HTR-8/SVneo (cell line): ENCODE measurements at regions not wholly inside any gene's neighbourhood (a gene's known extent, or its start where the extent isn't known, plus 50 kb on each side); places are given as distances from the start of the nearest gene placed in this dataset.
"Not testable (repeated sequence)": the region's sequence is repeated elsewhere in the genome, so short reads cannot be mapped to it uniquely, and the experiment has no call there.

Experiments used
- DNase-seq: peaks from one replicate; pipeline ENCODE4 v3.0.0; 2011; ENCODE audit warnings: low spot score, mixed read lengths; ENCODE audit not compliant: insufficient read length
- FAIRE-seq: peaks from 2 replicates; lab custom pipeline; 2011; peaks lifted over from hg19 to GRCh38; lab: Jason Lieb, UNC

DNA sequence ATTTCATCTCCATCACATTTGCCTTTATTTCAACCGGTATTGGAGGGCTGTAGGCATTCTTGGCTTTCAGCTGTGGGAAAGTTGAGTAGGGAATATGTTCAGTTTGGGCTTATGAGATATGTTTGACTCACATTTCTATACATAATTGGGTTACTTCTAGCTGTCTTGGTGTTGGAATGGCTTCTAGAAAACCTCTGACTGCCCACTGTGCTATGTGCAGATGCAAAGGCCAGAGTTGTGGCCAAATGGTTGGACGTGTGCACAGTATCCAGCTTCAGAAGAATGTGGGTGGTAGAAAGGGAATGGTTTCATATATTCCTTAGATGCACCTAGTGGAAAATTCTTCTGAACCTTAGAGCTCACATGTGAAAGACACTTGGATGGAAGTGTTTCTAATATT, 92.6 kb upstream of the H2AZ1 start:
- DNase-seq (no peak), FAIRE-seq (no peak)

DNA sequence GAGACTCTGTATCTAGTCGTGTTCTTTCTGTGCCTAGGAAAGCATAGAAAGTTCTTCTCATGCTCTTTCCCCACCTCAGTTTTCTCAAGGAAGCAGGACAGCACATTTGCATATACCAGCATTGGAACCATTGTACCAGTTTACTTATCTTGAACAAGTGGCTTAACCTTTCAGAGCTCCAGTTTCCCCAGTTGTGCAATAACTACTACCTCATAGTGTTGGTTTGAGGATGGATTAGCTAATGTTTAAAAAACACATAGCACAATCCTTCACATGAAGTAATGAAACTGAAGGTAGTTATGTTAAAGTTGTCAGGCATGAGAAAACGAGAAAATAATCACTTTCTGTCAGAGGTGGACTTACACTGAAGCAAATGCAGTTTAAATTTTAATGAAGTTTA, 92.2 kb upstream of the H2AZ1 start:
- no peak for FAIRE-seq
- no peak for DNase-seq

DNA sequence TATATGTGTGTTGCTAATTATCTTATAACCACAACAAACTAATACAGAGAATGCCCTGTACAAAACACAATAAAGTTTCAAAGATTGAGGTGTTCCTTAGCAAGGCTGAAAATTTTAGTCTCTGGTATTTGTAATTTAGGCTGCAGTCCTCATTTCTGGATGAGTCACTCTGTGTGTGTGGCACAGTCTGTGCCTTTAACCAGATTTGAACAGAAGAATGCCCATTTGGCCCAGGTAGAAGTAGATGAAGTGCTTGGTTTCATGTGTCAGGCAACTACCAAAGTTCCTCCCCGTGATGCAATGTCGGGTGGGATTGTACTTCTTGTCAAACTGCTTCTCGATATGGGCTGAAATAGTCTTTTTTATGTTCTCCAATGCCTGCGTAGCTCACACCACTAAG, 91.6 kb upstream of the H2AZ1 start:
- no peak for DNase-seq
- FAIRE-seq = no peak

DNA sequence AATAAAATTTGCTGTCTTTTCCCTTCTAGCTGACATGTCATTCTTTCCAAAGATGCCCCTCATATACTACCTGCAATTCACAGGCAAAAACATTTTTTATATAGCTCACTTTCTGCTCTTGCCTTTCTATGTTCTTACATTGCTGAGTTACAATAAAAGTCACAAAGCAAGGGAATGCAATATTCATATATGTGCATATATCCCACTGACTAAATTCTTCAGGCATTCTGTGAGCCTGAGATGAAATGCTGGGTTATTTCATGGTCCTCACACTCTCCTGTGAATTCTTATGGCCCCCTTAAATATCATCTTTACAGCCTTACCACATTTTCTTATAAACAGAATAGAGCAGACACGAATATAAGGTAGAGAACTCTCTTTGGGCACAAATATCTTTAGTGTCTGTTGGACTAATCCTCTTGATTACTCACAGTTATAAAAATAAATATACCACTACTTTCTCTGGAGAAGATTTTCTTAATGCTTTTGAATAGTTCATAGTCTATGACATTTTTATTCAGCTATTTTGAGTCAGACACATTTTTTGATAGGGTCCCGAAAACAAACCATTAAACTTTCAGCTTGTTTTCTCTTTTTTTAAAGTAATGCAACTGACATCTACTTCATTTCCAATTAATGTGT, 84.1 kb upstream of the H2AZ1 start:
- DNase-seq (no peak), FAIRE-seq (no peak)

DNA sequence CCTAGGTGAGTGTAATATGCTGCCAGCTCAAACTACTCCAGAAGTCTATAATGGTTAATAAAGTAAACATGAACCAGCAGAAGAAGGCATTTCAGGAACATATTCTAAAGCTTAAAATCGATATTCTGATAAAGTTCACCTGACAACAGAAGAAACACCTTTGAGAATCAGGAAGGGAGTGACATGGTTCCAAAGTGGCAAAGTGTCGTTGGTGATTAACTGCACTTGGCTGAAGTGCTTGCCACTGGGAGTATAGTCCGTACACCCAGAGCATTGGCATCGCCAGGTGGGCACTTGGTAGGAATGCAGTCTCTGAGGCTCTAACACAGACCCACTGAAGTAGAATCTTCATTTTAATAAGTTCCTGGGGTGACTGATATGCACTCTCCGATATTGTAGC, 76.0 kb upstream of the H2AZ1 start:
- no peak for FAIRE-seq
- no peak for DNase-seq

DNA sequence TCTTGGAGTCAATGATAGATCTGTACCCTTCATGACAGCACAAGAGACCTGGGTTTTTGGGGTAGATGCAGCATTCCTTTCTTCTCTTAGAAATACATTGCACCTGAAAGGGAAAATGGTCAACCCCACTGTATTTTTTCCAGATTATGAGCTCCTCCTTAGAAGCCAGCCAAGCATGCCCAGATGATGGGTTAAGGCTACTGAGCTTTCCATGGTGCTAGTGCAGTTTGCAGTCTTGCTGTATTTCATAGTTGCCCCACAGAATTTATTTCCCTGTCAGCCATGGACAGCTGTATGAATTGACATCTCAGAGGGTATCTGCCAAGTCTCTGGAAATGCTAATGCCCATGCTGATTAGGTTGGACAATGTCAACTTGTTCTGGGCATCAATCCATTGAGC, 73.7 kb upstream of the H2AZ1 start:
- no peak for FAIRE-seq

DNA sequence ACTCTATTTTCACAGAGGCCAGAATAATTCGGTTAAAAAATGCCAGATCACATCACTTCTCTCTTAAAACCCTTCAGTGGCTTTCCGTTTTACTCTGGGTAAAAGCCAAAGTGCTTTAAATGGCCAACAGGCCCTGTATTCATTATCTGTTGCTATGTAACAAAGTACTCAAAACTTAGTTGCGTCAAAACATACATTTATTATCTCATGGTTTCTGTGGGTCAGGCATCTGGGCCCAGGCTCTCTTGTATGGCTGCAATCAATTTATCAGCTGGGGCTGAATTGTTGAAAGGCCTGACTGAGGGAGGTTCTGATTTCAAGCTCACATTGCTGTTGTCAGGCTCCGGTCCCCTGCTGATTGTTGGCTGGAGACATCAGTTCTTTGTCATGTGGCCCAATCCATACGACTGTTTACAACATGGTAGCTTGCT, 72.7 kb upstream of the H2AZ1 start:
- FAIRE-seq = no peak
- no peak for DNase-seq

More for the DNA sequence above, 73.7 kb upstream of the H2AZ1 start:
- no peak for DNase-seq

DNA sequence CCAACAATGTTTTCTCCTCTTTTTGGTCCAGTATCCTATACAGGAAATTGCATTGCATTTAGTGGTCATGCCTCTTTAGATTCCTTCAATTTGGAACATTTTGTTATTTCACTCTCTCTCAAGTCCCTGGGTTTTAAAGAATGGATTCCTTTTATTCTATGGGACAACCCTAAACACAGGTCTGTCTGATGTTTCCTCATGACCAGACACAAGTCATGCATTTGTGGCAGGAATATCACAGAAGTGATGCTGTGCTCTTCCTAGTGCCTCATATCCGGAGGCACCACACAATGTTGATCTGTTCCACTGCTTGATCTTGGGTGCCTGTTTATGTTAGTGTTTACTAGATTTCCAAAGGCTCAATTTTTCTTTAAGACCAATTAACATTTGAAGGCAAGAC, 69.7 kb upstream of the H2AZ1 start:
- no peak for FAIRE-seq

DNA sequence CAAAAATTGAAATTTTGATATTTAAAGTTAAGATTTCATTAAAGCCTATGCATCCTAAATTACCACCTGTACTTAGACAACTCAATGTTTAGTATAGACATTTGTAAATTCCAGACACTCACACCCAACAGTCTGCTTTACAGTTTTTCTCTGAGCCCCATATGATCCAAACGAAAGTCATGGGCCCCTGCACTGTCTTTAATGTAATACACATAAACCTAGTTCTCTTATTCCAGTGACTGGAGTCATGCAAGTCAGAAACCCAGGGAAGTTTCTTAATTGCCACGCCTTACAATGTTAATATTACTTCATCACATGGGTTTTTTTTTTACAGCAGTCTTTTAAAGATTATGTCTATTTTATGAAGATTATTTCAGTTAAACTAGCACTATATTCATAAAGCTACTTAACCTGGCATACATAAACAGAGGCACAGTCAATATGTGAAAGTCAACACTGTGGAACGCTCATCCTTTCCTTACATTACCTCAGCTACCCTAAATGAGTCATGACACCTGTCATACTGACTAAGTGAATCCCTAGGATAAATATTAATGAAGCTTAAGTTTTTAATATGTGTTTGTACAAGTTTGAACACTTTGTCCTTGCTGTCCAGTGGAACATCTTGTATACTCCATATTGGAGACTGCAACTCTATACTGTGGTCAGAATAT, 67.7 kb upstream of the H2AZ1 start:
- DNase-seq (no peak), FAIRE-seq (no peak)

More for the DNA sequence above, 69.7 kb upstream of the H2AZ1 start:
- no peak for DNase-seq

DNA sequence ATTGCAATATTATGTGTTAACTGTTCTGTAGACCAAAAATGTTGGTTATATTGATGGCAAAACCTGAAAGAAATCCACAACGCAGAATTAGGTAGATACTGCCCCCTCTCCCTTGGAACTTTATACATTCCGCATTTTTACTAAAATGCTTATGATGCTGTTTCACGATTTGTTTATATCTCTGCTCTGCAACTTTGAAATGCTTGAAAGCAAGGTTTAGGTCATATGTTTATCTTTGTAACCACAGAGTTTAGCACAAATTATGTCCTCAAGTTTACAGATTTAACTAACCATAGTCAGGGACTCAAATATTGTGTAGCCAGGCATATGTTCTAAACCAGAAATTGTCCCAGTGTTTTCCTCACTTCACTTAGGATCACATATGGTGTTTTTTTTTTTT, 66.1 kb upstream of the H2AZ1 start:
- no peak for FAIRE-seq
- no peak for DNase-seq

DNA sequence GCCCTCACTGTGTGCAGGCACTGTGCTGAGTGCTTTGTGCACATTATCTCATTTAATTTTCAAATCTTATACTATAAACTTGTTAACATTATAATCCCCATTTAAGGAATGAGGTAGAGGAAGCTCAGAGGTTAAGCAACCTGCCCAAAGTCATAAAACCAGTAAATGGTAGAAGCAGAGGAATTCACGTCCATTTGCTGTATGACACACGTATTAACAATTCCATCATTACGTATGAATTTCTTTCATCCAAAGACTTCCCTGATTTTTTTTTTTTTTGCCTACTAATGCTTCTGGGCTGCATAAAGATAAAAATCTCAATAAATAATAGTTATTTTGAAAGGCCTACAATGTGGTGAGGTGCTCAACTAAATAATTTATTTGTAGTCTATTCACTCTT, 64.5 kb upstream of the H2AZ1 start:
- FAIRE-seq (no peak), DNase-seq (no peak)

DNA sequence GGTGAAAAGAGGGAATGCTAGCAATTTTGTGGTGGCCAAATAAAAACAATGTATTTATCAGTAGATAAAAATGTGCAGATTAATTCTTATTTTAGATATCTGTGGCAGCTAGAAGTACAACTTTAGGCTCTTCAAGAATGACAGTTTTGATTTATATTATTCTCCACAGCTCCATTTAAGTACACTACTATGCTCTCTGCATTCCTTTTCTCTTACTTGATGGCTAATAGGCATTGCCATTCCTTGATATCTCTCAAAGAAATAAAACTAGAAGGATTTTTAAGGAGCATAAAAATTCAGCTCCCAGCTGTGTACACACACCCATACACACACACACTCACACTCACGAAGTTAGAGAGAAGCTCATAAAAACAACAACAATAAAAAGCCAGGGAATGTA, 59.4 kb upstream of the H2AZ1 start:
- no peak for DNase-seq
- FAIRE-seq = no peak

DNA sequence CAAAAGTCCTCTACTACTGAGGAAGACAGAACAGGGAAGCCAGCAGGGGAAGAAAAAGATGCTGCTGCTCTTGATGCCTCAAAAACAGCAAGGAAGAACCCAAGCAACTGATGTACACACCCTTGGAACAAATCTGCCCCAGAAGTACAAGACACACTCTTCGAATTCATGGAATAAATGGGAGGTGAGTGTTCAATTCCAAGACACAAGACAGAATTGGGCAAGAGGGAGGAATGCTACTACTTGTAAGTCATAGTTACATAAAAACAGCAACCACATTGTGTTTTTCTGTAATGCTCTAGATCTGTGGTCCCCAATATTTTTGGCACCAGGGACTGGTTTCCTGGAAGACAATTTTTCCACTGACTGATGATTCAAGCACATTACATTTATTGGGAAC, 58.0 kb upstream of the H2AZ1 start:
- FAIRE-seq = no peak
- DNase-seq = peak; percentile 17

DNA sequence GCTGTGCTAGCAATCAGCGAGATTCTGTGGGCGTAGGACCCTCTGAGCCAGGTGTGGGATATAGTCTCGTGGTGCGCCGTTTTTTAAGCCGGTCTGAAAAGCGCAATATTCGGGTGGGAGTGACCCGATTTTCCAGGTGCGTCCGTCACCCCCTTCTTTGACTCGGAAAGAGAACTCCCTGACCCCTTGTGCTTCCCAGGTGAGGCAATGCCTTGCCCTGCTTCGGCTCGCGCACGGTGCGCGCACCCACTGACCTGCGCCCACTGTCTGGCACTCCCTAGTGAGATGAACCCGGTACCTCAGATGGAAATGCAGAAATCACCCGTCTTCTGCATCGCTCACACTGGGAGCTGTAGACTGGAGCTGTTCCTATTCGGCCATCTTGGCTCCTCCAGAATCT, 56.1 kb upstream of the H2AZ1 start:
- FAIRE-seq, DNase-seq: not testable (repeated sequence)
